T-helper 17 cell (primary cell): ENCODE measurements at regions not wholly inside any gene's neighbourhood (a gene's known extent, or its start where the extent isn't known, plus 50 kb on each side); places are given as distances from the start of the nearest gene placed in this dataset.

Source experiments
- ATAC-seq: fragments of 150-1000 bp; cut with Tn5 transposase; 2 replicates; pipeline ENCODE4 v1.10.0; 2021; ENCODE audit warnings: mild to moderate bottlenecking, moderate library complexity
- DNase-seq, 3 donors: peaks; one replicate each; pipeline versions ENCODE4 v3.0.0 to v3.0.0-alpha.2; 2020 to 2021
- H3K9me3 ChIP-seq: one replicate; pipeline ENCODE4 v1.7.0; 2013; ENCODE audit warnings: low read length, mild to moderate bottlenecking; ENCODE audit not compliant: control insufficient read depth, poor library complexity, severe bottlenecking
- H3K27ac Mint-ChIP-seq: one replicate; pipeline ENCODE4 v1.8.0; 2022; ENCODE audit warnings: mild to moderate bottlenecking, moderate library complexity, mixed read lengths
- H3K27me3 Mint-ChIP-seq: one replicate; pipeline ENCODE4 v1.8.0; 2022; ENCODE audit warnings: mixed read lengths
- H3K36me3 Mint-ChIP-seq: one replicate; pipeline ENCODE4 v1.8.0; 2022; ENCODE audit warnings: low read depth, mixed read lengths
- H3K4me1 Mint-ChIP-seq: one replicate; pipeline ENCODE4 v1.8.0; 2022; ENCODE audit warnings: mild to moderate bottlenecking, mixed read lengths
- H3K4me3 Mint-ChIP-seq: one replicate; pipeline ENCODE4 v1.8.0; 2022; ENCODE audit warnings: mild to moderate bottlenecking, moderate library complexity, mixed read lengths

DNA sequence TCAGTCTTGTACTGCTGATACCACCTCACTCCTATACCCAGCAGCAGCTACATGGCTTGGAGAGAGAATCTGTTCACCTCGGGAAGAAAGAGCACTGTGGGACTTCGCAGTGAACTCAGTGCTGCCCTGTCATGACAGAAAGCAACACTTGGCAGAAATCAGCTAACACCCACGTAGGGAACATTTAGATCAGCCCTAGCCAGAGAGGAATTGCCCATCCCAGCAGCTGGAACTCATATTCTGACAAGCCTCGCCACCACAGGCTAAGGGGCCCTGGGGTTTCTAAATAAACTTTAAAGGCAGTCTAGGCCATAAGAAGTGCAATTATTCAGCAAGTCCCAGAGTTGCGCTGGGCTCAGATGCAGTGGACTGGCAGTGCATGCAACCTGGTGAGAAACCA lies 1266.8 kb downstream of the GRIK2 start:
- ATAC-seq = no peak
- H3K4me1 Mint-ChIP-seq = no peaks in the 10 kb centered on the region

DNA sequence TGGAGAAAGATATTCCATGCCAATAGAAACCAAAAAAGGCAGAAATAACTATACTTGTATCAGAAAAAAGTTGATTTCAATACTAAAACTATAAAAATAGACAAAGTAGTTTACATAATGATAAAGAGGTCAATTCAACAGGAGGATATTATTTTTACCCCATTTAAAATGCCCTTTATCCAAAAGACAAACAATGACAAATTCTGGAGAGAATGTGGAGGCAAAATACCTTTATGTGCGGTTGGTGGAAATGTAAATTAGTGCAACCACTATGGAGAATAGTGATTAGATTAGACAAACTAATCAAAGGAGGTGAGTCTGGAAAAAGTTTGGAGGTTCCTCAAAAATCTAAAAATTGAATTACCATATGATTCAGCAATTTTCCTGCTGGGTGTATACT lies 1262.3 kb downstream of the GRIK2 start:
- H3K4me3 Mint-ChIP-seq = no peak overlapping the region
- no peak for ATAC-seq

More for the DNA sequence above, 1266.8 kb downstream of the GRIK2 start:
- Mint-ChIP-seq H3K4me3 (no peak overlapping the region), H3K27ac (no peak overlapping the region), H3K36me3 (no peaks in the 10 kb centered on the region), H3K27me3 (no peaks in the 10 kb centered on the region)
- no peak for DNase-seq
- H3K9me3 ChIP-seq = no peaks in the 10 kb centered on the region

DNA sequence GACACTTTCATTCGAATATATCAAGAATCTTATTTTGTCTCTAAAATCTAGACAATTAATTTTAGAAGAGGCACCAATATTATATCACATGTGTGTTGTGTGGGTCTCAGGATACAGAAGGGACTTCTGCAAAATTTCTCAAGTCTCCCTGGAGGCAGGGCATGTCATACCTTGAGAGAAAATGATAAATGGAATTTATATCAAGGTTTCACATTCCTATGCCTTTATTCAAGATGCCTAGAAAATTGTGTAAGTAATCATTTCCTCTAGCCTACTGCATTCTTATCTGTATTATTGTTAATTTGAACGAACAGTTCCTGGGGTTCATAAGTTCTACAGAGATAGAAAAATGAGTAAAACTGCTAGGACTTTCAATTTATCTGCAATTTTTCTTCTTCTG lies 1247.9 kb downstream of the GRIK2 start:
- no peak overlapping the region for H3K27ac Mint-ChIP-seq
- no peak for ATAC-seq
- H3K4me3 Mint-ChIP-seq = no peak overlapping the region
- no peaks in the 10 kb centered on the region for H3K9me3 ChIP-seq
- H3K4me1 Mint-ChIP-seq = no peaks in the 10 kb centered on the region
- no peaks in the 10 kb centered on the region for H3K36me3 Mint-ChIP-seq
- no peaks in the 10 kb centered on the region for H3K27me3 Mint-ChIP-seq
- no peak for DNase-seq

More for the DNA sequence above, 1262.3 kb downstream of the GRIK2 start:
- H3K9me3 ChIP-seq = no peaks in the 10 kb centered on the region
- Mint-ChIP-seq H3K36me3 (no peaks in the 10 kb centered on the region), H3K27ac (no peak overlapping the region), H3K4me1 (no peaks in the 10 kb centered on the region), H3K27me3 (no peaks in the 10 kb centered on the region)
- DNase-seq = no peak

DNA sequence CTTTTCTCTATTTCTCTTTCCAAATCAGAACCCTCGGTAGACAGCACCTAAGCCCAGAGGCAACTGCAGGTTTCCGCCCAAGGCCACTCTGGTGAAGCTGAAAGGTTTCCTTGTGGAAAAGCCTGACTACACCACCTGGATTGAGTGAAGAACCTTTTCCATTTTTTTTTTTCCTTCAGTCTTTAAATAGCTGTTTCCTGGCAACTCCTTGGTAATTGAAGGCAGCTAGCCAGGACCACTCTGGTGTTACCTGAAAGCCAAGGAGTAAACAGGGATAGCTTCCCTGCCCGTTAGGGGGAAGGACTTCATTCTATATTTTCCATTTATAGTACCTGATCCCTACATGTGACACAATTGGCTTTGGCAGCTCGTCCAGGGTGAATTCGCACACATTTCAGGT lies 1238.4 kb downstream of the GRIK2 start:
- Mint-ChIP-seq H3K4me3 (no peak overlapping the region), H3K36me3 (no peaks in the 10 kb centered on the region), H3K27ac (no peak overlapping the region), H3K4me1 (no peaks in the 10 kb centered on the region), H3K27me3 (no peaks in the 10 kb centered on the region)
- no peak for ATAC-seq
- no peak for DNase-seq
- H3K9me3 ChIP-seq = no peaks in the 10 kb centered on the region

DNA sequence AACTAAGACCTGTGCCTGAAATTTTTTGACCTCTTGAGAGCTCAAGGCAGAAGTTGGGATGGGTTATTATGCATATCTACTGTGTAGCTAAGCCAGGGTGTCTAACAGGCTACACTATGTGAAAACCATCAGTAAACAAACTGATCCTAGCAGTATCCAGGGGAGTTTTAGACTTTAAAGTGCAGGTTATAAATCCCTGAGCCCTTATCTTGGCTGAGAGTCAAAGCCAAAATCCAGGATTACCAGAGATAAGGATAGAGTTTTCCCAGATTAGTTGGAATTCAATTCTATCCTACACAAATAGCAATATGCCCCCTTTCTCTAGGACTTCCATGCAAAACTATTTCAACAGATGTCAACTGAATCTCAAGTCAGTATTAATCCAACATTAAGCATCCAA lies 1229.7 kb downstream of the GRIK2 start:
- Mint-ChIP-seq H3K36me3 (no peaks in the 10 kb centered on the region), H3K4me3 (no peak overlapping the region), H3K27me3 (no peaks in the 10 kb centered on the region), H3K27ac (no peak overlapping the region), H3K4me1 (no peaks in the 10 kb centered on the region)
- H3K9me3 ChIP-seq = no peaks in the 10 kb centered on the region
- no peak for ATAC-seq
- DNase-seq = no peak

DNA sequence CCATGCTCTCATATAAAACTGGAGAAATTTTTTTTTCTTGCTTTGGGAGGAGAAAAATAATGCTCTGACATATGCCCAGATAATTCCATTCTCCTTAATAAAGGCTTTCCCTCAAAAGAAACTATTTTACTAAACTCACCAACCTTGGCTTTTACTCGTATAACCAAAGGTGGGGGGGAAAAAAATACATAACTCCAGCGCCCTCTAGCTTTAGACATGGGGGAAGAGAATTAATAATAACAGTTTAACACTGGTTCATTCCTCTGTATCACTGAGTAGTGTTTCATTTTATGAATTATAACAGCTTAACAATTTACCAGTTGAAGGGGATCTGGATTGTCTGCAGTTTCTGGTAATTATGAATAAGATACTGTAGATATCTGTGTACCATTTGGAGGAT lies 1226.1 kb downstream of the GRIK2 start:
- H3K4me1 Mint-ChIP-seq = no peaks in the 10 kb centered on the region
- no peaks in the 10 kb centered on the region for H3K36me3 Mint-ChIP-seq
- H3K4me3 Mint-ChIP-seq = no peak overlapping the region
- no peaks in the 10 kb centered on the region for H3K27me3 Mint-ChIP-seq
- no peak for DNase-seq
- H3K9me3 ChIP-seq = no peaks in the 10 kb centered on the region
- no peak for ATAC-seq
- no peak overlapping the region for H3K27ac Mint-ChIP-seq

DNA sequence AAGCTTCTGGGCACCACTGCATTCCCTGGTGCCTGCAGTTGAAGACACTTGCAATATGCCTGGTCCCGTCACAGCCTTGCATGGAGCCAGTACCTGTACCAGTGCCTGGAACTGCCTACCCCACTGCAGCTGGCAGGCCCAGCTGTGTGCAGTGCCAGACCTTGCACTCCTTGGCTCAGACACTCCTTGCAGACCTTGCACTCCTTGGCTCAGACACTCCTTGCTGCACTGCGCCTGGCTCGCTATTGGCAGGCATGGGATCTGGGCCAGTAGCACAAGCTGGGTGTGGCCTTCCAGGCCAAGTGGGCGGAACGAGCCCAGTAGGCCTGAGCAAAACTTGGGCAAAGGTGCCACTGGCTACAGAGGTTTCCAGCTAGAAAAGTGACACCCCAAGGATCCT lies 1189.1 kb downstream of the GRIK2 start:
- H3K36me3 Mint-ChIP-seq = no peaks in the 10 kb centered on the region
- H3K4me3 Mint-ChIP-seq = no peak overlapping the region
- H3K4me1 Mint-ChIP-seq = no peaks in the 10 kb centered on the region

DNA sequence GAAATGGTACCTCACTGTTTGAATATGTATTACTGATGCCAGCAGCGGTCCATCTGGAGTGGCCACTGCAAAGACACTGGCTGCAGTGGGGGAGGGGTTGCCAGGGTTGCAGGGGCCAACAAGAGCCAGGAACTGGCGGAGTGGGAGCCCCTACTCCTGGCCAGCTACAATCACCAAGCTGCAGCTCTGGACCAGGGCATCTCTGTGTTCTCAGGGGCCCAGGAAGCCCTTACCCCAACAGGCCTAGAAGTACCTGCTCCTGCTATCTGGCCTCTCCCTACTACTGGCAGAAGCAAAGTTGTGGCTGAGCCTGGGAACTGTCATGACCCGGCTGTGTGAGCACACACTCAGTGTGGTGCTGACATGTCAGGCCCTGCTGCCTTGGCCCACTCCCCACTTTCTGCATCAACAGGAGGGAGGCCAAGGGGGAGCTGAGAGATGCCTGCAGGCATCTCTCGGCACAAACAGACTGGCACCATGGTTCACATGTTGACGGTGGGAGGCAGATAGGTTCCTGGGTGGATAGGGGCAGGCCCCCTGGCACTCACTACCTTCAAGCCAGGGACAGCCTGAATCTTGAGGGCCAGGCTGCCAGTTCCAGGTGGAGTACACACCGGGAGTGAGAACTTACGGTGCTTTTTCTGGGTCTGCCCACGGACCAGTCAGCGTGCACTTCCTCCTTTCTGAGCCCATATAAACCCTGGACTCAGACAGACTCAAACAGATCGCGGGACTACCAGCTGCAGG lies 1188.0 kb downstream of the GRIK2 start:
- DNase-seq = no peak
- H3K4me3 Mint-ChIP-seq = no peak overlapping the region
- no peaks in the 10 kb centered on the region for H3K36me3 Mint-ChIP-seq

More for the DNA sequence above, 1189.1 kb downstream of the GRIK2 start:
- DNase-seq = no peak
- no peak for ATAC-seq
- Mint-ChIP-seq H3K27me3 (no peaks in the 10 kb centered on the region), H3K27ac (no peak overlapping the region)
- H3K9me3 ChIP-seq = no peaks in the 10 kb centered on the region

DNA sequence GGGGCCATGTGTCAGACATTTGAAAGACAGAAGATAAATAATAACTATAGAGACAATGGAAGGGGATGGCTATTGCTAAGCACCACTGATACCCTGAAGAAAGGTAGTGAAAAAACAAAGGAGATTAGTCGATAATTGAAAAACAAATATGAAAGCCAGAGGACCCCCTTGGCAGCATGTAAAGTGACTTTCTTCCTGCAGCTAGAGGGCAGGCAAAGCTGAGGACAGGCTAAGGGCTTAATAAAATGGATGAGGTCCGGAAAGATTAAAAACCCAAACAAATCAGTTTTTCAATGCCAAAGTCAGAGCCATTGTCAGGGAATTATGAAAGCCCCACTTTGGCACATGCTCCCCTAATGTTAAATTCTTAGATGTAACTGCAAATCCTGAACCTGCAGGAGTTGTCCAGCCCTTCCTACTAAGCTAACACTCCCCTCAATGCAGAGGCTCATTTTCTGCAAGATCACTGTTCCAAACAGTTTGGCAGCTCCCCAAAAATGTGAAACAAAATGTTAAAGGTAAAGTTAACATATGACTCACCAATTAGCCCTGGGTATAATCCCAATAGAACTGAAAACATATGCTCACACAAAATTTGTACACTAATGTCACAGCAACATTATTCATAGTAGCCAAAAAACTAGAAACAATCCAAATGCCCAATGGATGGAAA lies 1177.9 kb downstream of the GRIK2 start:
- Mint-ChIP-seq H3K36me3 (no peaks in the 10 kb centered on the region), H3K27ac (no peak overlapping the region), H3K4me1 (no peaks in the 10 kb centered on the region), H3K27me3 (no peaks in the 10 kb centered on the region), H3K4me3 (no peak overlapping the region)
- no peaks in the 10 kb centered on the region for H3K9me3 ChIP-seq
- DNase-seq (no peak), ATAC-seq (no peak)

More for the DNA sequence above, 1188.0 kb downstream of the GRIK2 start:
- no peaks in the 10 kb centered on the region for H3K9me3 ChIP-seq
- no peak for ATAC-seq
- Mint-ChIP-seq H3K27ac (no peak overlapping the region), H3K27me3 (no peaks in the 10 kb centered on the region), H3K4me1 (no peaks in the 10 kb centered on the region)

DNA sequence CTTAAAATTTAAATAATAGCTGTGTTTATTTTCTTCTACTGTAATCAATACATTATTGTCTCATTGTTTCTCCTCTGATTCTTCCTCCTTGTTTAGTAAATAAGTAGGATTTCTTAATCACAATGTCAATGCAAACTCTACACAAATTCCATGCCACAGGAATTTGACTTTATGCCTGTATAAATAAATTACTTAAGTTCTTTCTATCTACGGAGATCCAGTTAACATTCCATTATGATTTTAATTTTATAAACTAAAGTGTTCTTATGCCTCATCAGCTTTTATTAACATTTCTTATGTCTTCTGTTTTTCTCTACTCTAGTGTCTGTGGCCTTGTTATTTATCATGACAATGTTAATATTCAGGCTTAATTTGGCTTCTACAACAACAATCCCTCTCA lies 1169.2 kb downstream of the GRIK2 start:
- ATAC-seq = no peak
- Mint-ChIP-seq H3K4me3 (no peak overlapping the region), H3K36me3 (no peaks in the 10 kb centered on the region), H3K27ac (no peak overlapping the region), H3K27me3 (no peaks in the 10 kb centered on the region), H3K4me1 (no peaks in the 10 kb centered on the region)
- H3K9me3 ChIP-seq = no peaks in the 10 kb centered on the region
- DNase-seq = no peak

DNA sequence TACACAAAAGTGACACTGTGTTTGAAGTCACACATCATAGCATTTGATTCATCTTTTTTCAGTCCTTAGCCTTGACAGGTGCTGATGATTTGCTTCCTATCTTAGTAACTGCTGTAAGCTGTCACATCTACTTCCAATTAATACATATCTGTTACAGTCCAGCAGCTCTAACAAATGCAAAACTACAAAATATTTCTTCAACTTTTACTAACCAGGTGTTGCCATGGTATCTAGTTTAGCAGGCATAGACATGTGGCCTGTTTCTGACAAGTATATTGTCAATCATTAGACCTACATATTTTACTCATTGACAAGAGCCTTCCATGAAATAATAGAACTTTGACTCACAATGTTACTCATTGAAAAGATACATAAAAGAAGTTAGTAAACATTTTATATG lies 1159.7 kb downstream of the GRIK2 start:
- no peaks in the 10 kb centered on the region for H3K27me3 Mint-ChIP-seq
- no peak overlapping the region for H3K4me3 Mint-ChIP-seq
- no peaks in the 10 kb centered on the region for H3K9me3 ChIP-seq
- DNase-seq = no peak
- ATAC-seq = no peak
- no peaks in the 10 kb centered on the region for H3K4me1 Mint-ChIP-seq
- H3K36me3 Mint-ChIP-seq = no peaks in the 10 kb centered on the region
- no peak overlapping the region for H3K27ac Mint-ChIP-seq

DNA sequence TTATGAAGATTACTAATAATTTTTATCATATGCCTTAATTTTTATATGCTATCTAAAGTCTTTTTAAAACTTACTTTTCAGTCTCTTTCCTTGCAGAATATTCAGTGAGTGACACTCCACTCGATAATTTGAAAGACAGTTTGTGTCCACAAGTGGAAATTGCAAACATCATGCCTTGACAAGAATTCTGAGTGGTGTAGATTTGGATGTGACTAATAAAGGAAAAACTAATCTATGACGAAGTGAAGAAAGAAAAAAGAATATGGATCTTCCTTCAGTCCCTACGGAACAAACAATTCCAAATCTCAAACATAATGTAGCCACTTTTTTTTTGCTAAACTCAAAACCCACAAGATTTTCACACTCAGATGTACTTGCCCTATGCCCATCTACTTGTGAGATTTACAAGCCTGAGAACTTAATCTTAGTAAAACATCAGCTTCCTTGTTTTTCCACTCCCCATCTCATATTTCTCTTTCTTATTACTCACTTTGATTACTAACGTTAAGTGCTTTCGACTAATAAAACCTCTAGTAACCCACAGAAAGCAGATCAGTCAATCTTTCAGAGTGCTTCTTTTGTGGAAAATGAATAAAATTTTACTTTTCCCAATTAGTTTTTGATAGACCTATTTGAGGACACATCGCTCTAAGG lies 1155.8 kb downstream of the GRIK2 start:
- H3K4me3 Mint-ChIP-seq = no peak overlapping the region
- no peak for ATAC-seq
- H3K36me3 Mint-ChIP-seq = no peaks in the 10 kb centered on the region
- DNase-seq = no peak
- H3K9me3 ChIP-seq = no peaks in the 10 kb centered on the region
- no peak overlapping the region for H3K27ac Mint-ChIP-seq
- no peaks in the 10 kb centered on the region for H3K27me3 Mint-ChIP-seq
- H3K4me1 Mint-ChIP-seq = no peaks in the 10 kb centered on the region

DNA sequence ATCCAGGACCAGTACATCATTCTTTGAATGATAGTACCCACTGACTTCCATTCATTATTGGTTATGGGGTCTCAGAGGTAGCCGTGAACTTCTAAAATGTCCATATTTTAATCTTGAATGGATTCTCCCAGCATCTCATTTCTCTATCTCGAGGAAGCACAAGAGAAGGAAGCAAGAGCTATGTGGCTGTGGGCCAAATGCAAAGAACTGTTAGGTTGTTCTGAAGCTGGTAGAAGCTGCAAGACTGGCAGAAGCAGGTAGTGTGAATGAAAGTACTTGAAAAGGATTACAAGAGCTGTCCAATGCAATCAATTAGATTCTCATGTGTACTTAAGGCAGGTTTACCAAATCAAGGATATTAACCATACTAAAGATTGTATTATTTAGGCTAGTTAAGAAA lies 1131.8 kb downstream of the GRIK2 start:
- no peak for ATAC-seq
- no peaks in the 10 kb centered on the region for H3K4me1 Mint-ChIP-seq

More for the DNA sequence above, 1131.8 kb downstream of the GRIK2 start:
- H3K4me3 Mint-ChIP-seq = no peak overlapping the region
- no peaks in the 10 kb centered on the region for H3K9me3 ChIP-seq
- no peaks in the 10 kb centered on the region for H3K36me3 Mint-ChIP-seq
- no peak overlapping the region for H3K27ac Mint-ChIP-seq
- no peak for DNase-seq
- H3K27me3 Mint-ChIP-seq = no peaks in the 10 kb centered on the region
